Activated effector memory CD4-positive, alpha-beta T cell treated with Interleukin-2 at 50 U/mL for 16 hours (primary cell): ENCODE measurements at regions not wholly inside any gene's neighbourhood (a gene's known extent, or its start where the extent isn't known, plus 50 kb on each side); places are given as distances from the start of the nearest gene placed in this dataset.
"Not testable (repeated sequence)": the region's sequence is repeated elsewhere in the genome, so short reads cannot be mapped to it uniquely, and the experiment has no call there.

ENCODE experiments used
- DNase-seq: peaks from one replicate; pipeline ENCODE4 v3.0.0-alpha.2; 2020

- no peak for DNase-seq
Observed at GRCh38 chr15:58298879-58299850, 132.6 kb upstream of the LIPC start.

DNA sequence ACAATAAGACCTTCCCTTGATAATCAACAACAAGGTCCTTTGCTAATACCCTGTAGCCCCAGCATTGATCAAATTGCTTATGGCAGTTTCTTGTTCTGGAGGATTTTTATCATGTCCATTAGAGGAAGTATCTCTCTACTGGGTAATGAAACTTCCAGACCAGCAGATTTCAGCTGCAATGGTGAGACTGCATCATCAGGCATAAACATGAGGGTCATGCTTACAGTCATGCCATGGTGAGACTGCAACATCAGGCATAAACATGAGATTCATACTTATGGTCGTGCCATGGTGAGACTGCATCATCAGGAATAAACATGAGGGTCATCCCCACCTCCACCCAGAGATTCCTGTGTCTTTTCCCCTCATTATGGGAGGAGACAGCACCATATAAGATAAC is 129.0 kb upstream of the LIPC start:
- no peak for DNase-seq

GRCh38 chr15:58303236-58303635 is 128.6 kb upstream of the LIPC start:
- no peak for DNase-seq

GRCh38 chr15:58306591-58307312 is 125.0 kb upstream of the LIPC start:
- DNase-seq: no peak

DNA sequence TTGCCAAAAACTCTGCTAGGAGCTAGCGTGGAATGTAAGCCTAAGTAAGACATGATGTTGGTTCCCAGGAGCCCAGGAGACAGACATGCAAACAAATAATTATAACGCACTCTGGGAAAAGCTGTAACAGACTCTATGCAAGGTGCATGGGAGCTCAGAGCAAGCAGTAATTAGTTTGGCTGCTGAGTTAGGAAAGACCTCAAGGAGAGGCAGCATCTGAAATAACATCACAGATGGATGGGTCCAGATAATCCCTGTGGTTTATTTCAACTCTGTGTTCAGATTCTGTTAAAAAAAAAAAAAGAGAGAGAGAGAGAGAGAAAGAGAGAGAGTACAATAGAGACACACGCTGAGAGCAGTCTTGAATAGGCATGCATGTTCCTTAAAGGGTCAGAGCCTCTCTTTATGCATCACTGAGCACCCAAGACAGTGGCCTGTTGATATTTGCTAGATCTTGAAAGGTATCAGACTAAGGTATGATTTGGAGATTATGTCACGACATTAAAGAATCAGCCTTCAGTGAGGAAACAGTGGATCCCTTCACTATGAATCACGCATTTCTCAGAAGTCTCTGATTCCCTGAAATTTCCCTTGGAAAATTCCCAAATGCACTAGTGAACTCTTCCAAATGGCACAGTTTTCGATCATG is 124.4 kb upstream of the LIPC start:
- DNase-seq: no peak

GRCh38 chr15:58308742-58309355 is 122.9 kb upstream of the LIPC start:
- no peak for DNase-seq

DNA sequence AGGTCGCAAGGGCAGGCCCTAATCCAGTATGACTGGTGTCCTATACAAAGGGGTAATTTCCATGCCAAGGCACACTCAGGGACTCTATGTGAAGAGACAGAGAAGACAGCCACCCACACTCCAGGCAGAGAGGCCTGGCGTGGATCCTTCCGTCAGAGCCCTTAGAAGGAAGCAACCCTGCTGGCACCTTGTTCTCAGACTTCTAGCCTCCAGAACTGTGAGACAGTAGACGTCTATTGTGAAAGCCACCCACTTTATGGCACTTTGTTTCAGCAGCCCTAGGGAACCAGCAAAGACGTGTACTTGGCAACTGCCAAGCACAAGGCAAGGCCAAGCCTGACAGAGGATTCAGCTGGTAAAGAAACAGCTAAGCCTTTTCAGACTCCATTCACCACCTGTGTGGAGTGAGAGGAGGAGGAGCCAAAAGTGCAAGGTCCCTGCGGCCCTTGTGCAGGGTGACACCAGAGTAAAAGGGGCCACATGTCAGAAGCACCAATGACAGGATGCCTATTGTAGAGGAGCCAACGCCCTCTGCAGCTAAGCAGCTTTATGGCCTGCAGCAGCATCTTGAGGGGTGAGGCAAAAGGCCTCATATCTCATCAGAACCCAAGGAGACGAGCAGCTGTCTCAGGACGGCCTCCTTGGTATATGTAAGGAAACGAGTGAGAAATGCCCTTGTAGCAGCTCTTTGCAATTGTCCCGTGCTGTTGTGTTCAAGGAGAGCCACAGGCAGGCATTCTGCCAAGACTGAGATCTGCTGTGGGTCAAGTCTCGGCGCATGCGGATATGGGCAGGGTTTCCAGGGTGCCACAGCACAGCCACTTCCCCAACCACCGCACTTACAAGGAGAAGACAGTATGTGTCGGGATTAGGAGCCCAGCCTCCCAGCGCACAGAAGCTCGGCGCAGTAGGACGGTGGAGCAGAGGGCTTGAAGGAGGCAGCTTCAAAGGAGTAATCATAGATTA is 121.5 kb upstream of the LIPC start:
- DNase-seq: no peak

- no peak for DNase-seq
Observed at GRCh38 chr15:58311556-58311955, 120.2 kb upstream of the LIPC start.

GRCh38 chr15:58312031-58312430 is 119.8 kb upstream of the LIPC start:
- no peak for DNase-seq

GRCh38 chr15:58313304-58313703 is 118.5 kb upstream of the LIPC start:
- DNase-seq: no peak

DNA sequence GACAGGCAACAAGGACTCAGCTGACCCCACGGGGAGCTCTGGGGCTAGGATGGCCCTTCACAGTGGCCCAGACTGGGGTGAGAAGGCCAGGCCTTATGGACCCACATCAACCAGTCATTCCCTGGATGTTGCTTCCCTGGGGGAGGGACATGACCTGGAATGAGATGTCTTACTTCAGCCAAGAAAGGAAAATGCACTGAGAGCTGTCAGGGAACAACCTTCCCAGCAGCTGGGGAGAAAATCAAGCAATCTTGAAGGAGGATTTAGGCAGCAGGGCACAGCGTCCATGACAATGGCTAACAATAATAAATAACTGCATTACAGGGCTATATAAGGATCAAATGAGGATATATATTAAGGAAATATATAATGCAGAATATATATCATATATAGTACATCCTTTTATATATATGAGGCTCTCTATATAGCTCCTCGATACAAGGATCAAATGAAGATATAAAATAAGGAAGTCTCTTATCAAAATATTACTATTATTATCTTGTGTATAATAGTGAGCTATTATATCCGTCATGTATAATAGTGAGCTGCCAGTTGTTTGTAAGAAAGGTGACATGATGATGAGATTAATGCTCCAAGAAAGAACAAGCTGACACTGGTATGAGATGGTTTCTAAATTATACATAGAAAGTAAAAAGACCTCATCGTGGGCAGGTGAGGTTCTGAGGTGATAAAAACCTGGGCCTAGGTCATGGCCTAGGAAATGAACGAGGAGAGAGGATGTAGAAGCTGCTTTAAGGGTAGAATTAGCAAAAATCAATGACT is 117.8 kb upstream of the LIPC start:
- no peak for DNase-seq

- no peak for DNase-seq
Observed at GRCh38 chr15:58314593-58315216, 117.1 kb upstream of the LIPC start.

DNA sequence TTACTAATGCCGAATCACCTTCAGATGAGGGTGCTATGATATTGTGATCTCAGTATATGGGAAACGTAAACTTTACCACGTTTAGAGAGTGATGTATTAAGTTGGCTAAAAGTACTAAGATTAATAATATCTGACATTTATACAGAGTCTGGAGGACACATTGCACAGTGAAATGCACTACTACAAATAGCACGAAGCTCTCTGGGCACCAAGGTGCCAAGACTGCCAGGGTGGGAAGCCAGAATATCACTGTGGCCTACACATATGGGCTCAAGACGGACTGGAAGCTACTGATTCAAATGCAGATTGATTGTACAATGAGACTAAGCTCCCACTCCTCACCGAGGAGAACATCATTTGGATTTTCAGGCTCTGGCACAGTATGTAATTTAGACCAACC is 113.3 kb upstream of the LIPC start:
- DNase-seq: no peak

GRCh38 chr15:58321034-58321433 is 110.8 kb upstream of the LIPC start:
- no peak for DNase-seq

- DNase-seq: no peak
Observed at GRCh38 chr15:58322253-58322652, 109.5 kb upstream of the LIPC start.

DNA sequence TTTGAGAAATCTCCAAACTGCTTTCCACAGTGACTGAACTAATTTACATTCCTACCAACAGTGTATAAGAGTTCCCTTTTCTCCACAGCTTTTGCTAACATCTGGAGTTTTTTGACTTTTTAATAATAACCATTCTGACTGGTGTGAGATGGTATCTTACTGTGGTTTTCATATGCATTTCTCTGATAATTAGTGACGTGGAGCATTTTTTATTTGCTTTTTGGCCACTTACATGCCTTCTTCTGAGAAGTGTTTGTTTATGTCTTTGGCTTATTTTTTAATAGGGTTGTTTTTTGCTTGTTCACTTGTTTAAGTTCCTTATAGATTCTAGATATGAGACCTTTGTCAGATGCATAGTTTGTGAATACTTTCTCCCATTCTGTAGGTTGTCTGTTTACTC is 108.5 kb upstream of the LIPC start:
- not testable (repeated sequence) for DNase-seq

GRCh38 chr15:58324533-58324932 is 107.3 kb upstream of the LIPC start:
- DNase-seq: no peak

DNA sequence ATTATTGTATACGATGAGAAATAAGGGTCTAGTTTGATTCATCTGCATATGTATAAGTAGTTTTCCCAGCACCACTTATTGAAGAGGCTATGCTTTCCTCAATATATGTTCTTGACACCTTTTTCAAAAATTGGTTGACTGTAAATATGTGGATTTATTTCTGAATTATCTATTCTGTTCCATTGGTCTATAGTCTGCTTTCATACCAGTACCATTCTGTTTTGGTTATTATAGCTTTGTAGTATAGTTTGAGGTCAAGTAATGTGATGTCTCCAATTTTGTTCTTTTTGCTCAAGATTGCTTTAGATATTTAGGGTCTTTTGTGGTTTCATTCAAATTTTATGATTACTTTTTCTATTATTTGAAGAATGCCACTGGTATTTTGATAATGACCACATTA is 103.8 kb upstream of the LIPC start:
- DNase-seq: no peak

DNA sequence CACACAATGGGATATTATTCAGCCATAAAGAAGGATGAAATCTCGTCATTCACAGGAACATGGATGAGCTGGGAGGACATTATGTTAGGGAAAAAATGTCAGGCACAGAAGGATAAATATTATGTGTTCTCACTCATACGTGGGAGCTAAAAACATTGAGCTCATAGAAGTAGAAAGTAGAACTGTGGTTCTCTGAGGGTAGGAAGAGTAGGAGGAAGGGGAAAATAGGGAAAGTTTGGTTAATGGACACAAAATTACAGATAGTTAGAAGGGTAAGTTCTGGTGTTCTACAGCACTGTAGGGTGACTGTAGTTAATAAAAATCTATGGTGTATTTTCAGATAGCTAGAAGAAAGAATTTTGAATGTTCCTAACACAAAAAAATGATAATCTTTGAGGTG is 102.6 kb upstream of the LIPC start:
- no peak for DNase-seq
